ENCODE measurements at regions not wholly inside any gene's neighbourhood (a gene's known extent, or its start where the extent isn't known, plus 50 kb on each side); places are given as distances from the start of the nearest gene placed in this dataset.

GRCh38 chr13:74024314-74024713 is 109.9 kb downstream of the KLF12 start:
- BruUV-seq (replicated peaks), result no TSS peak
- RAD21 ChIA-PET (ENCODE audit: low non-redundant PET in 1 of 2, low total read pairs in 2 of 2, uncharacterized antibody in 2 of 2, unreplicated experiment in 2 of 2), result no interaction called here
- intact Hi-C loops (cut with micrococcal nuclease), result no loop called here
- Histone ChIP-seq H3K9me3 (ENCODE audit: control insufficient read depth in 1 of 2, insufficient read depth in 1 of 2, low read depth in 1 of 2, low read length in 2 of 2) (no peaks in the 10 kb centered on the region), H2AFZ (ENCODE audit: low read depth, low read length, poor library complexity, severe bottlenecking) (no peak overlapping the region), H3K27ac (ENCODE audit: low read depth, low read length) (no peak overlapping the region), H3K27me3 (ENCODE audit: insufficient read depth, low read length) (no peaks in the 10 kb centered on the region), H3K79me2 (ENCODE audit: insufficient read depth, low read length) (no peaks in the 10 kb centered on the region), H3K4me2 (ENCODE audit: low read length) (no peak overlapping the region), H4K20me1 (ENCODE audit: insufficient read depth) (no peaks in the 10 kb centered on the region), H3K9me2 (ENCODE audit: insufficient read depth) (no peaks in the 10 kb centered on the region), H3K36me3 (ENCODE audit: control insufficient read depth in 1 of 2, insufficient read depth in 2 of 2, low read length in 2 of 2) (no peaks in the 10 kb centered on the region), H3K9ac (ENCODE audit: low read length) (no peak overlapping the region), H3K4me3 (replicated peaks in 1 of 2; ENCODE audit: low read depth in 1 of 2, low read length in 2 of 2) (no peak overlapping the region), H3K4me1 (ENCODE audit: control insufficient read depth in 1 of 2, insufficient read depth in 2 of 2, low read length in 2 of 2) (no peaks in the 10 kb centered on the region)
- ATAC-seq (no peak), DNase-seq (ENCODE audit: low read depth, low spot score) (no peak)
- CTCF ChIA-PET, result no interaction called here
- POLR2A ChIA-PET, result no interaction called here
- TF ChIP-seq EZH2phosphoT487 (IDR thresholded peaks at IDR 0.05; ENCODE audit: borderline replicate concordance) (no peak), ATF3 (IDR thresholded peaks at IDR 0.05) (no peak), CTCF (IDR thresholded peaks at IDR 0.05 in 2 of 3, conservative IDR thresholded peaks at IDR 0.05 in 1 of 3; ENCODE audit: borderline replicate concordance in 1 of 3, insufficient read depth in 1 of 3, low read depth in 2 of 3, low read length in 2 of 3) (no peak), REST (IDR thresholded peaks at IDR 0.05; ENCODE audit: low read depth) (no peak), CBX3 (IDR thresholded peaks at IDR 0.05; ENCODE audit: low read depth) (no peak), SP1 (IDR thresholded peaks at IDR 0.05; ENCODE audit: low read depth) (no peak), ZNF274 (IDR thresholded peaks at IDR 0.05; ENCODE audit: low read depth, low read length) (no peak), JUND (IDR thresholded peaks at IDR 0.05) (no peak), SIN3A (IDR thresholded peaks at IDR 0.05; ENCODE audit: low read depth) (no peak)

Data from HCT116 (cell line).